WERI-Rb-1 (cell line): ENCODE measurements at regions not wholly inside any gene's neighbourhood (a gene's known extent, or its start where the extent isn't known, plus 50 kb on each side); places are given as distances from the start of the nearest gene placed in this dataset.
A peak's percentile ranks its signal among the peaks of the same experiment; 100 is the strongest.

Experiments used
- DNase-seq: peaks from one replicate; pipeline ENCODE4 v3.0.0-alpha.2; 2020
- H3K27ac ChIP-seq: fragments of 250-450 bp; sonication (Bioruptor Pico); 2 replicates; pipeline ENCODE4 v1.5.1; 2020; ENCODE audit warnings: mild to moderate bottlenecking, moderate library complexity
- H3K27me3 ChIP-seq: fragments of 250-450 bp; sonication (Bioruptor Pico); 2 replicates; pipeline ENCODE4 v1.5.1; 2021; ENCODE audit warnings: mild to moderate bottlenecking, low read depth, moderate library complexity; ENCODE audit not compliant: insufficient read depth, severe bottlenecking
- H3K36me3 ChIP-seq: fragments of 250-450 bp; sonication (Bioruptor Pico); 2 replicates; pipeline ENCODE4 v1.5.1; 2020; ENCODE audit warnings: mild to moderate bottlenecking, moderate library complexity
- H3K4me3 ChIP-seq: 2 replicates; pipeline ENCODE4 v1.5.1; 2011; ENCODE audit warnings: low read depth, mild to moderate bottlenecking, control low read depth, low read length
- H3K9me3 ChIP-seq: fragments of 250-450 bp; sonication (Bioruptor Pico); 2 replicates; pipeline ENCODE4 v1.5.1; 2021; ENCODE audit warnings: mild to moderate bottlenecking, moderate library complexity; ENCODE audit not compliant: severe bottlenecking
- TF ChIP-seq, protein P1 (sequence below): IDR thresholded peaks from 2 replicates; pipeline ENCODE4 v1.5.1; 2011; ENCODE audit warnings: low read depth, mild to moderate bottlenecking, control low read depth, inconsistent platforms, low read length

DNA sequence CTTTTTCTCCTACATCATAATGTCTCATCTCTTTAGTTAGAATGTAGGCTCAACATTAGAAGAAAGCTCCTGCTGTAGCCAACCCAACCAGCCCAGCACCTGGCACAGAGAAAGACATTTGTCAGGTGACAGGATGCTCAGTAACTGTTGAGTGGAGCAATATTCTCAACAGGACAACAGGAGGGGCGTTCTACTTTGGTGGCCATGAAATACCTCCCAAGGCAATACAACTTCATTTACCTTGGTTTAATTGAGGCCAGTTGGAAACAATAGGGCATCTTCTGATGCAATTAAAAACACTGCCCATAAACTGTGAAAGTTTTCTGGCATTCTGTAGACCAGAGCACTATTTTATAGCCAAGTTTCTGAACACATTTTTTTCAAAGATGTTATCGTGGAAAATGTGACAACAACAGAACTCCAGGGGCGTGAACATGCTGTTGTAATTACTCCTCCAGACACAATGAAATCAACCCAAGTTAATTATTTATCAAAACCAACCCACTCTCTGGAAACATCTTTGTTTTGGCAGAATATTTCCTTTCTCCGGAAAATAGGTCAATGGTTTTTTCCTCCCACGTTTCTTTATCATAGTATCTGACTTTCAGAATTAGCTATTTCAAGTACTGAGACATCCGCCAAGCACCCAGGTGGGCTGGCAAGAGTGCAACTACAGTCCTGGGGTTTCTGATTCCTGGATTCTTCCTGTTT, 538.1 kb downstream of the SOX6 start:
- TF ChIP-seq, protein P1, sequence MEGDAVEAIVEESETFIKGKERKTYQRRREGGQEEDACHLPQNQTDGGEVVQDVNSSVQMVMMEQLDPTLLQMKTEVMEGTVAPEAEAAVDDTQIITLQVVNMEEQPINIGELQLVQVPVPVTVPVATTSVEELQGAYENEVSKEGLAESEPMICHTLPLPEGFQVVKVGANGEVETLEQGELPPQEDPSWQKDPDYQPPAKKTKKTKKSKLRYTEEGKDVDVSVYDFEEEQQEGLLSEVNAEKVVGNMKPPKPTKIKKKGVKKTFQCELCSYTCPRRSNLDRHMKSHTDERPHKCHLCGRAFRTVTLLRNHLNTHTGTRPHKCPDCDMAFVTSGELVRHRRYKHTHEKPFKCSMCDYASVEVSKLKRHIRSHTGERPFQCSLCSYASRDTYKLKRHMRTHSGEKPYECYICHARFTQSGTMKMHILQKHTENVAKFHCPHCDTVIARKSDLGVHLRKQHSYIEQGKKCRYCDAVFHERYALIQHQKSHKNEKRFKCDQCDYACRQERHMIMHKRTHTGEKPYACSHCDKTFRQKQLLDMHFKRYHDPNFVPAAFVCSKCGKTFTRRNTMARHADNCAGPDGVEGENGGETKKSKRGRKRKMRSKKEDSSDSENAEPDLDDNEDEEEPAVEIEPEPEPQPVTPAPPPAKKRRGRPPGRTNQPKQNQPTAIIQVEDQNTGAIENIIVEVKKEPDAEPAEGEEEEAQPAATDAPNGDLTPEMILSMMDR = no peak
- no peaks in the 10 kb centered on the region for H3K36me3 ChIP-seq
- no peak overlapping the region for H3K27ac ChIP-seq
- no peaks in the 10 kb centered on the region for H3K27me3 ChIP-seq
- no peak for DNase-seq
- H3K4me3 ChIP-seq = no peak overlapping the region
- no peaks in the 10 kb centered on the region for H3K9me3 ChIP-seq

DNA sequence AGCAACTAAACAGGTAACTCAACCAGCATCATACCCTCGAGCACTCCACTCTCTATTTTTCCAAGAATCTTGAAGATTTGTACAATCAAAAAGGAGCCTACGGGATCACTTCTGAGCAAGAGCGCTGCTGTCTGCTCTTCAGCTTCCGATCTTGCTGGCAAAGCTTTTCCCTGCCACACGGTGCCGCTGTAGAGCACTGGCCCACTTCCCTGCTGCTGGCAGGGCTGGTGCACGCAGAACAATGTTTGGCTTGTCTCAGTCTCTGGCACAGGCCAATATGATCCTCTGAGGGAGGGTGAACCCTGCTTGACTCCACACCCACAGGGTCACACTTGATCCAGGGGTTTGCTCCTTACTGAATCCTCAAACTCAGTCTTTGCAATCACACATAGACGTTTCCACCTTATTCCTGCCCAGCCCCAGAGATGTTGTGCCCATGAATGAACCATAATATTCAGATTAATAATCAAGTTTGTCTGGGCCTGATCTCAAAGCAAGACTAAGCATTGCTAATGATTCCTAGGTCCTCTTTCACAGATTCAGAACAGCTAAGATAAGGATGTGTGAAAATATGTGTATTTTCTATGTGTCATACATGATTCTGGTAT, 536.6 kb downstream of the SOX6 start:
- H3K9me3 ChIP-seq = no peaks in the 10 kb centered on the region
- peak; percentile 62 for DNase-seq
- TF ChIP-seq, protein P1 = peak; percentile 93
- no peak overlapping the region for H3K27ac ChIP-seq
- no peaks in the 10 kb centered on the region for H3K36me3 ChIP-seq
- no peak overlapping the region for H3K4me3 ChIP-seq
- H3K27me3 ChIP-seq = no peaks in the 10 kb centered on the region

DNA sequence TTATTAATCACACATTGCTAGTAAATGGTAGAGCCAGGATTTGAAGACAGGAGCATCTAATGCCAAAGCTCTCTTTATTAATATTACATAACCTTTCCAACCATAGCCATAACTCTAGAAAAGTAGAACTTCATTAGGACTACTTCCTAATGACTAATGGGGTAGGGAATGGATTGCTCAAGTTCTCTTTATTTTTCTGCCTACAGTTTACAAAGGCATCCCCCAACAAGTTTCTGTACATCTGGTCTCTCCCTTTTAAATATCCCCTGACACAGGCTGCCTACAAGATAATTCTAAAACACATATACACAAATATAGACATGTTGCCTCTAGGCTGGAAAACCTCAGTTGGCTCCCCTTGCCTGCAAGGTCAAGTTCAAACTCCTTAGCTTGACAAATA, 534.9 kb downstream of the SOX6 start:
- Histone ChIP-seq H3K9me3 (no peaks in the 10 kb centered on the region), H3K27ac (no peak overlapping the region), H3K4me3 (no peak overlapping the region), H3K36me3 (no peaks in the 10 kb centered on the region), H3K27me3 (no peaks in the 10 kb centered on the region)
- no peak for DNase-seq
- TF ChIP-seq, protein P1 = no peak

DNA sequence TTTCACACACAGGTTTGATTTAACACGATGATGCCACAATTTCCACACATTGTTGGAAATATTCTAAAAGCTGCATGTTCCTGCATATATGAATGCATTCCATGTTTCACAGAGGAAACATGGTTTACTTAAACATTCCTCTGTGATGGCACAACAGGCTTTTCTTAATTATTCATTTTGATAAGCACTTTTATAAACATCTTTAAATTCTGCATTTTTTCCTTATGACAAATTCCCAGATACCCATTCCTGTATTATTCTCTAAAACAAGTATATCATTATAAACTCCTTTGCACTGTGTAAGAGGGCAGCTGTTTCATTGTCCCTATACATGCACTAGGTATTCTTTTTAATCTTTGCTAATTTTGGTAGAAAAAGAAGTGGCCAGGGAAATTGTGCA, 532.3 kb downstream of the SOX6 start:
- Histone ChIP-seq H3K4me3 (no peak overlapping the region), H3K27ac (no peak overlapping the region), H3K9me3 (no peaks in the 10 kb centered on the region), H3K27me3 (no peaks in the 10 kb centered on the region), H3K36me3 (no peaks in the 10 kb centered on the region)
- TF ChIP-seq, protein P1 = no peak
- no peak for DNase-seq

DNA sequence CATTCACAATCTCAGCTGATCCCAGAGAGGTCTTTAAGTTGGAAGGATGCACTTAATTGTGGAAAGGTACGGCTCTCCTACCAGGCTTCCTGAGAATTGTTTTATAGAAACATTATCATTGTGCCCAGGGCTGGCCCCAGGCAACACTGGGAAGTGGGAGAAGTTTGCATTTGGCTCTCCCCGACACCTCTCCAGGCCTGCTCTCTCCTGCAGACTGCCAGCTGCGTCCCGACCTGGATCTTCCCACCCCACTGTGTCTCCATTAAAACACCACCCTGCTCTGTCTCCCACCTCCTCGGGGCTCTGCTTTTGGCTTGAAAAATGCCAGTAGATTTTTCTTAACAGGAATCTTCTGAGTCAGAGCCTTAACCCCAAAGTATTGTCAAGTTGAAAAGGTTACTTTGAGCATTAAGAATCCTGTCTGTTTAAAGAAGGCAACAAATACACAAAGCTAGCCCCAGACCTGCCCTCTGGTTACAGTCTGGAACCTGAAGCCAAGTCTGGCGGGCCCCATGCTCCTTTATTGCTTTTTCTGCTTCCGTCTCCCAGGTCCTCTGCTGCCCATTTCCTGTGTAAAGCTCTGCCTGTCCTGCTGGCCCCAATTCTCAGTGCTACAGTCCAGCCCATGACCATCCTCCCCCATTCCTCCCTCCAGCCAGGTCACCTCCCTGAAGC, 530.2 kb downstream of the SOX6 start:
- DNase-seq = no peak
- no peaks in the 10 kb centered on the region for H3K27me3 ChIP-seq
- no peak overlapping the region for H3K27ac ChIP-seq
- no peaks in the 10 kb centered on the region for H3K36me3 ChIP-seq
- H3K9me3 ChIP-seq = no peaks in the 10 kb centered on the region
- TF ChIP-seq, protein P1 = no peak
- no peak overlapping the region for H3K4me3 ChIP-seq
